GM18517 (cell line): ENCODE measurements at regions not wholly inside any gene's neighbourhood (a gene's known extent, or its start where the extent isn't known, plus 50 kb on each side); places are given as distances from the start of the nearest gene placed in this dataset.
A peak's percentile ranks its signal among the peaks of the same experiment; 100 is the strongest.
"Not testable (repeated sequence)": the region's sequence is repeated elsewhere in the genome, so short reads cannot be mapped to it uniquely, and the experiment has no call there.

Experiments
- ATAC-seq: cut with Tn5 transposase; IDR thresholded peaks from one replicate; pipeline ENCODE4 v1.9.1; 2021; ENCODE audit warnings: mild to moderate bottlenecking, moderate library complexity; ENCODE audit not compliant: unreplicated experiment

GRCh38 chr12:25341877-25342276 lies 91.1 kb upstream of the KRAS start:
- not testable (repeated sequence) for ATAC-seq

GRCh38 chr12:25337916-25338315 lies 87.2 kb upstream of the KRAS start:
- no peak for ATAC-seq

- ATAC-seq, result peak; percentile 85
These were observed 81.4 kb upstream of the KRAS start for GRCh38 chr12:25332143-25332542.

GRCh38 chr12:25328072-25328712 lies 77.5 kb upstream of the KRAS start:
- no peak for ATAC-seq

GRCh38 chr12:25327321-25327720 lies 76.6 kb upstream of the KRAS start:
- no peak for ATAC-seq

GRCh38 chr12:25326326-25326725 lies 75.6 kb upstream of the KRAS start:
- ATAC-seq, result no peak

- no peak for ATAC-seq
These were observed 74.1 kb upstream of the KRAS start for GRCh38 chr12:25324861-25325260.

GRCh38 chr12:25323581-25323982 lies 72.9 kb upstream of the KRAS start:
- ATAC-seq, result no peak

- no peak for ATAC-seq
These were observed 72.3 kb upstream of the KRAS start for GRCh38 chr12:25322918-25323531.

- ATAC-seq, result no peak
These were observed 71.6 kb upstream of the KRAS start for GRCh38 chr12:25322351-25322750.

- ATAC-seq, result no peak
These were observed 71.0 kb upstream of the KRAS start for GRCh38 chr12:25321772-25322171.

- ATAC-seq, result peak; percentile 73
These were observed 69.6 kb upstream of the KRAS start for GRCh38 chr12:25320123-25321006.

GRCh38 chr12:25319233-25319984 lies 68.7 kb upstream of the KRAS start:
- ATAC-seq, result no peak

GRCh38 chr12:25317553-25317952 lies 66.8 kb upstream of the KRAS start:
- no peak for ATAC-seq

- ATAC-seq, result no peak
These were observed 64.7 kb upstream of the KRAS start for GRCh38 chr12:25315388-25315787.

GRCh38 chr12:25313266-25313990 lies 62.7 kb upstream of the KRAS start:
- not testable (repeated sequence) for ATAC-seq

- no peak for ATAC-seq
These were observed 60.8 kb upstream of the KRAS start for GRCh38 chr12:25311506-25311905.

- not testable (repeated sequence) for ATAC-seq
These were observed 59.3 kb upstream of the KRAS start for GRCh38 chr12:25310071-25310470.

- ATAC-seq, result no peak
These were observed 58.0 kb upstream of the KRAS start for GRCh38 chr12:25308756-25309155.

GRCh38 chr12:25307818-25308217 lies 57.1 kb upstream of the KRAS start:
- no peak for ATAC-seq
